Psoas muscle (tissue), 7 donors: ENCODE measurements at regions not wholly inside any gene's neighbourhood (a gene's known extent, or its start where the extent isn't known, plus 50 kb on each side); places are given as distances from the start of the nearest gene placed in this dataset.

Source experiments
- ATAC-seq, 4 donors: fragments of 200-7000 bp; cut with Tn5 transposase; one replicate each; pipeline ENCODE4 v1.9.1; 2020; ENCODE audit warnings: moderate library complexity in 3 of 4, mild to moderate bottlenecking in 2 of 4
- DNase-seq, 2 donors: peaks; one replicate each; pipeline ENCODE4 v3.0.0-alpha.2; 2020
- H3K27ac ChIP-seq: fragments of 200-600 bp; one replicate; pipeline ENCODE4 v1.8.0; 2022
- H3K27me3 ChIP-seq, 3 donors: fragments of 200-600 bp in 1 of 3; one replicate each; pipeline versions ENCODE4 v1.6.1 to v1.8.0; 2013 to 2022; ENCODE audit warnings: low read length in 2 of 3, mild to moderate bottlenecking in 2 of 3, moderate library complexity in 1 of 3; ENCODE audit not compliant: insufficient read depth in 3 of 3
- H3K36me3 ChIP-seq, 2 donors: fragments of 200-600 bp in 1 of 2; one replicate each; pipeline versions ENCODE4 v1.6.1 to v1.8.0; 2013 to 2022; ENCODE audit warnings: low read depth in 1 of 2, mild to moderate bottlenecking in 1 of 2, moderate library complexity in 1 of 2; ENCODE audit not compliant: insufficient read depth in 1 of 2
- H3K4me1 ChIP-seq: fragments of 200-600 bp; one replicate; pipeline ENCODE4 v1.8.0; 2022
- H3K4me3 ChIP-seq: fragments of 200-600 bp; one replicate; pipeline ENCODE4 v1.8.0; 2022; ENCODE audit warnings: mild to moderate bottlenecking
- H3K9me3 ChIP-seq: fragments of 200-600 bp; one replicate; pipeline ENCODE4 v1.8.0; 2022
- WGBS, 3 donors: extraction: QIAGEN DNeasy Blood & Tissue Kit; methylation state at CpG; one replicate each; pipeline versions ENCODE4 v1.1.6 to v1.1.7; 2013; 5-methylcytosine and 5-hydroxymethylcytosine counted together
- intact Hi-C, 2 donors: fragments of 100-400 bp; cut with DNase I; formaldehyde crosslinking; loops; one replicate each; pipeline versions ENCODE4 v1.11.0 to v1.14.2; 2022
- TF ChIP-seq, protein P1 (sequence below): fragments of 200-600 bp; IDR thresholded peaks from one replicate; pipeline ENCODE4 v1.8.0; 2022; ENCODE audit warnings: antibody characterized with exemption
- donor health status: healthy with polysubstance abuse.
- donor health status: DM: no; HTN: no; CAD: no; lungs with moderate emphysema.
- donor health status: Bipolar disorder and iron deficiency.
- donor health status: healthy.
- donor health status: DM: yes; HTN: yes; CAD: no.
- donor health status: DM: no; HTN: no; CAD: no.
- donor health status: DM: yes; HTN: yes; CAD: no.

DNA sequence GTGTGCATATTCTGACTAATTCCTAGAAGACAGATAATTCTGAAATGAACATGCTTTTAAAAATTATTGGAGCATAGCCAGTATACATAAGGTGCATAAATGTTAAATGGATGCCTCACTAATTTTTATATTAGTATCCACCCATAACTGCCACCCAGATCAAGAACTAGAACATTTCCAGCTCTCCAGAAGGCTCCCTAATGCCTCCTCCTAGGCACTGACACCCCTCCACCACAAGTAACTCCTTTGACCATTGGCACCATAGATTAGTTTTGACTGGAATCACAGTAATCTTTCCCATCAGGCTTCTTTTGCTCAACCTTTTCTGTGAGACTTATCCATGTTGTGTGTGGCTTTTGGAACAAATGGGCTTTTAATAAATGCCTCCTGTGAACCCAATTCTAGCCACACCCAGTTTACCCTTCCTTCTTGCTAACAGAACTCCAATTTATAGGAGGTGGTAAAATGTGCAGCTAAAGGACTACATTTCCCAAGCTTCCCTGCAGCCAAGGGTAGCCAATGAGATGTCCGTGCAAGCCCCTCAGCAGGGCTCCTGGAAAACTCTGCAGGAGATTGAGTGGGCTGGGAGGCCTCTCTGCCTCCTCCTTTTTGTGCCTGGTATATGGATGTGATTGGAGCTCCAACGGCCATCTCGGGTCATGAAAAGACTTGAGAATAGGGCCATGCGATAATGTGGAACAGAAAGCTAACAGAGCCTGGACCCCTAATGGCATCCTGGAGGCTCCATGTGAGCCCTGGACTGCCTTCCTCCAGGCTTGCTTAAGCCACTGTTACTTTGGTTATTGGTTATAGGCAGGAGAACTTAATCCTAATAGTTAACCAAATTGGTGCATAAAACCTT, 322.6 kb upstream of the TLE3 start:
- H3K27me3 ChIP-seq = peaks cover 0 to 70% (median 10%) of the 10 kb centered on the region in 3 donors
- no peak overlapping the region for H3K27ac ChIP-seq
- H3K36me3 ChIP-seq = no peaks in the 10 kb centered on the region
- no peaks in the 10 kb centered on the region for H3K4me1 ChIP-seq
- no peaks in the 10 kb centered on the region for H3K9me3 ChIP-seq
- no peak for DNase-seq
- TF ChIP-seq, protein P1, sequence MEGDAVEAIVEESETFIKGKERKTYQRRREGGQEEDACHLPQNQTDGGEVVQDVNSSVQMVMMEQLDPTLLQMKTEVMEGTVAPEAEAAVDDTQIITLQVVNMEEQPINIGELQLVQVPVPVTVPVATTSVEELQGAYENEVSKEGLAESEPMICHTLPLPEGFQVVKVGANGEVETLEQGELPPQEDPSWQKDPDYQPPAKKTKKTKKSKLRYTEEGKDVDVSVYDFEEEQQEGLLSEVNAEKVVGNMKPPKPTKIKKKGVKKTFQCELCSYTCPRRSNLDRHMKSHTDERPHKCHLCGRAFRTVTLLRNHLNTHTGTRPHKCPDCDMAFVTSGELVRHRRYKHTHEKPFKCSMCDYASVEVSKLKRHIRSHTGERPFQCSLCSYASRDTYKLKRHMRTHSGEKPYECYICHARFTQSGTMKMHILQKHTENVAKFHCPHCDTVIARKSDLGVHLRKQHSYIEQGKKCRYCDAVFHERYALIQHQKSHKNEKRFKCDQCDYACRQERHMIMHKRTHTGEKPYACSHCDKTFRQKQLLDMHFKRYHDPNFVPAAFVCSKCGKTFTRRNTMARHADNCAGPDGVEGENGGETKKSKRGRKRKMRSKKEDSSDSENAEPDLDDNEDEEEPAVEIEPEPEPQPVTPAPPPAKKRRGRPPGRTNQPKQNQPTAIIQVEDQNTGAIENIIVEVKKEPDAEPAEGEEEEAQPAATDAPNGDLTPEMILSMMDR = no peak
- intact Hi-C loops = no loop called here
- no peak for ATAC-seq
- 84 to 88% (median 86%) methylated on average over 4 of the region's 4 CpGs for WGBS, 3 donors
- no peak overlapping the region for H3K4me3 ChIP-seq

DNA sequence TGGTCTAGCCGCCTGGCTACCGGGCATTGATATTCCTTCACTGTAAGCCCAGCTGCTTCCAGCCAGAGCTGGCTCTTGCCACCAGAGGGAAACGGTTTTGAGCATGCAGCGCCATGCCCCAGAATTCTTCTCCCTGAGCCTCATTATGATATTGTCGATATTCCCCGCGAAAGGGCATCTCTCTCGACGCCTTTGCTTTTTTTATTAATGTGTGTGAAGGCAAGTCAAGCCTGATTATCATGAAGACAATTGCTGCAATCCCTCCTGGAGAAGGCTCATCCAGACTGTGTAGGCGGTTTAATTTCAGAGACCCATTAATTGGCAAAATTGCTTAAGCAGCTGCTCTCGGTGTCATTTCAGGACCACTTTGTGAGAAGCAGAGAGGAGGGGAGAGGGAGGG, 321.2 kb upstream of the TLE3 start:
- no peak overlapping the region for H3K4me3 ChIP-seq
- H3K4me1 ChIP-seq = no peaks in the 10 kb centered on the region
- intact Hi-C loops = no loop called here
- H3K27ac ChIP-seq = no peak overlapping the region
- no peaks in the 10 kb centered on the region for H3K9me3 ChIP-seq
- no peak for DNase-seq
- TF ChIP-seq, protein P1 = no peak
- ATAC-seq = no peak
- H3K36me3 ChIP-seq = no peaks in the 10 kb centered on the region
- H3K27me3 ChIP-seq = peaks cover 0 to 70% (median 8%) of the 10 kb centered on the region in 3 donors
- WGBS, 3 donors = 25 to 33% (median 33%) methylated on average over 11 of the region's 11 CpGs

DNA sequence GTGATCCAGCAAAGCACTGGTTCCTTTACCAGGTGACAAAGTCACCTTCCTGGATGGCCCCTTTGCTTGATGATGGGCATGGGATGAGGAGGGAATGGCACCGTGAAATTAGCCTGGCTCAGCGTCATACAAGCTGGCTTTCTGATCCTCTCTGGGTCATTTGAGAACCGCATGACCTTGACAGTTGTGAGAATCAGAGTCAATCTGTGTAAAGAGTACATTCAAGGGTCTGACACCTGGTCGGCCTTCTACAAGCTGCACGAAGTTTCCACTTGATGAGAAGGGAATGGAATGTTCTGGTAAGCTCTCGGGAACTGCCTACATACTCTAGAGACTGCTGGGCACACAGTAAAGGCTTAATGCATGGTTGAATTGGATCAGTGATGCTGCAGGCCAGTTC, 319.8 kb upstream of the TLE3 start:
- TF ChIP-seq, protein P1 = no peak
- ATAC-seq = no peak
- 33 to 50% (median 42%) methylated on average over 6 of the region's 6 CpGs for WGBS, 3 donors

DNA sequence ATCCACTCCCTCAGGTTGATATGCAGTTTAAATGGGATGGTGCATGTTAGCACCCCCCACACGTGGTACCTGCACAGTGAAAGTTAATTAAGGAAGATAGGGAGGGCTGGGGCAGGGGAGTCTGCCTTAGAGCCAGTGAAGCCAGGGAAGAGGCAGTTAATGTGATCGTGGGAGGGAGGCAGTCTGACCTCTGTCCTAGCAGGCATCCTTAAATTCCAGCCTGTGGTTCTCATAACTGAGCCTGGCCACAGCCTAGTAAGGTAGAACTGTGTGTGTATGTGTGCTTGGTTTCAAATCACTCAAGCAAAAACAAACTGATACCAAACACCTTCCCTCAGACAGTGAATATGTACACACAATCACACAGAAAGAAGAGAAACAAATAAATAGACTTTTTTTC, 319.1 kb upstream of the TLE3 start:
- DNase-seq (no peak), ATAC-seq (no peak)
- H3K9me3 ChIP-seq = no peaks in the 10 kb centered on the region
- H3K4me1 ChIP-seq = no peaks in the 10 kb centered on the region
- no peak overlapping the region for H3K27ac ChIP-seq
- TF ChIP-seq, protein P1 = no peak
- 68 to 75% (median 73%) methylated on average over 2 of the region's 2 CpGs for WGBS, 3 donors
- no peaks in the 10 kb centered on the region for H3K36me3 ChIP-seq
- intact Hi-C loops = no loop called here
- no peak overlapping the region for H3K4me3 ChIP-seq
- peaks cover 0 to 60% (median 8%) of the 10 kb centered on the region in 3 donors for H3K27me3 ChIP-seq

More for the DNA sequence above, 319.8 kb upstream of the TLE3 start:
- no peaks in the 10 kb centered on the region for H3K9me3 ChIP-seq
- H3K36me3 ChIP-seq = no peaks in the 10 kb centered on the region
- no peaks in the 10 kb centered on the region for H3K4me1 ChIP-seq
- DNase-seq = no peak
- intact Hi-C loops = no loop called here
- no peak overlapping the region for H3K27ac ChIP-seq
- H3K4me3 ChIP-seq = no peak overlapping the region
- peaks cover 0 to 61% (median 8%) of the 10 kb centered on the region in 3 donors for H3K27me3 ChIP-seq
